Cardiac septum (tissue), 1 donor: ENCODE measurements at regions not wholly inside any gene's neighbourhood (a gene's known extent, or its start where the extent isn't known, plus 50 kb on each side); places are given as distances from the start of the nearest gene placed in this dataset.

Source experiments
- DNase-seq: peaks from one replicate; pipeline ENCODE4 v3.0.0-alpha.2; 2020; ENCODE audit warnings: low spot score
- intact Hi-C: fragments of 100-400 bp; cut with DNase I; formaldehyde crosslinking; loops from one replicate; pipeline ENCODE4 v1.14.0; 2022
- donor health status: DM: no; HTN: no; CAD: no.

GRCh38 chr20:52824494-52825216 lies 147.5 kb upstream of the TSHZ2 start:
- intact Hi-C loops: no loop called here
- no peak for DNase-seq

- intact Hi-C loops: no loop called here
- no peak for DNase-seq
Observed at GRCh38 chr20:52823303-52823702, 148.9 kb upstream of the TSHZ2 start.

- DNase-seq: no peak
- intact Hi-C loops: no loop called here
Observed at GRCh38 chr20:52820641-52821292, 151.4 kb upstream of the TSHZ2 start.

GRCh38 chr20:52818491-52818890 lies 153.7 kb upstream of the TSHZ2 start:
- DNase-seq: no peak
- intact Hi-C loops: no loop called here

- intact Hi-C loops: no loop called here
- DNase-seq: no peak
Observed at GRCh38 chr20:52817981-52818380, 154.2 kb upstream of the TSHZ2 start.

- intact Hi-C loops: no loop called here
- no peak for DNase-seq
Observed at GRCh38 chr20:52817511-52817910, 154.6 kb upstream of the TSHZ2 start.

- intact Hi-C loops: no loop called here
Observed at GRCh38 chr20:52814371-52814770, 157.8 kb upstream of the TSHZ2 start.

GRCh38 chr20:52812231-52812847 lies 159.8 kb upstream of the TSHZ2 start:
- no peak for DNase-seq
- intact Hi-C loops: no loop called here

More at GRCh38 chr20:52814371-52814770, 157.8 kb upstream of the TSHZ2 start:
- no peak for DNase-seq

GRCh38 chr20:52809003-52809402 lies 163.2 kb upstream of the TSHZ2 start:
- no peak for DNase-seq
- intact Hi-C loops: no loop called here

GRCh38 chr20:52806918-52807317 lies 165.2 kb upstream of the TSHZ2 start:
- intact Hi-C loops: no loop called here
- DNase-seq: no peak

- intact Hi-C loops: no loop called here
Observed at GRCh38 chr20:52805843-52806242, 166.3 kb upstream of the TSHZ2 start.

GRCh38 chr20:52805296-52805571 lies 166.9 kb upstream of the TSHZ2 start:
- intact Hi-C loops: no loop called here
- no peak for DNase-seq

More at GRCh38 chr20:52805843-52806242, 166.3 kb upstream of the TSHZ2 start:
- DNase-seq: no peak

- intact Hi-C loops: no loop called here
- DNase-seq: no peak
Observed at GRCh38 chr20:52804497-52805295, 167.5 kb upstream of the TSHZ2 start.

GRCh38 chr20:52801628-52802006 lies 170.5 kb upstream of the TSHZ2 start:
- no peak for DNase-seq
- intact Hi-C loops: no loop called here

- no peak for DNase-seq
- intact Hi-C loops: no loop called here
Observed at GRCh38 chr20:52800734-52801627, 171.2 kb upstream of the TSHZ2 start.

GRCh38 chr20:52799130-52799529 lies 173.0 kb upstream of the TSHZ2 start:
- DNase-seq: no peak
- intact Hi-C loops: no loop called here

GRCh38 chr20:52798124-52798523 lies 174.0 kb upstream of the TSHZ2 start:
- DNase-seq: no peak
- intact Hi-C loops: no loop called here

GRCh38 chr20:52794853-52795252 lies 177.3 kb upstream of the TSHZ2 start:
- intact Hi-C loops: no loop called here
- DNase-seq: no peak

GRCh38 chr20:52793339-52793963 lies 178.7 kb upstream of the TSHZ2 start:
- no peak for DNase-seq
- intact Hi-C loops: no loop called here
